ENCODE measurements at regions not wholly inside any gene's neighbourhood (a gene's known extent, or its start where the extent isn't known, plus 50 kb on each side); places are given as distances from the start of the nearest gene placed in this dataset.
"Not testable (repeated sequence)": the region's sequence is repeated elsewhere in the genome, so short reads cannot be mapped to it uniquely, and the experiment has no call there.

DNA sequence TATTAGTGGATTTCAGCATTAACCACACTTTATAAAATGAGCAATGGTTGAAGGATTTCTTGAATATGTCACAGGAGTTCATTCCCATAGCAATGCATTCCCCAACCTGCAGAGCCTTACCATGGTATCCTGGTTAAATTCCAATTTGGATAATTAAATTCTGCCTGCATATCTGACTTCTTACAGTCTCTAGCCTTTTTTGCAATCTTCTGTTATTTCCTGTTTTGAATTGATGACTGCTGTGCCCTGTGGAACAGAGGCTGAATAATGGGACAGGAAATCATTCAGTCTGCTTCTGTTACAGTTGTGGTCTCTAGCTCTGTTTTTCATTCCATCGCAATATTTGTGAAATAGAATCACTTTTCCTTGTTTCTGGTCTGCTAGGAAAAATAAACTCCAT lies 1823.9 kb downstream of the PLA2G4A start:
- no peaks in the 10 kb centered on the region for H3K36me3 ChIP-seq
- ATAC-seq, result no peak
- WGBS (ENCODE audit: insufficient coverage, low coverage, low lambda C conversion rate, missing lambda C conversion rate), result 33% methylated on average over 1 of the region's 1 CpG

DNA sequence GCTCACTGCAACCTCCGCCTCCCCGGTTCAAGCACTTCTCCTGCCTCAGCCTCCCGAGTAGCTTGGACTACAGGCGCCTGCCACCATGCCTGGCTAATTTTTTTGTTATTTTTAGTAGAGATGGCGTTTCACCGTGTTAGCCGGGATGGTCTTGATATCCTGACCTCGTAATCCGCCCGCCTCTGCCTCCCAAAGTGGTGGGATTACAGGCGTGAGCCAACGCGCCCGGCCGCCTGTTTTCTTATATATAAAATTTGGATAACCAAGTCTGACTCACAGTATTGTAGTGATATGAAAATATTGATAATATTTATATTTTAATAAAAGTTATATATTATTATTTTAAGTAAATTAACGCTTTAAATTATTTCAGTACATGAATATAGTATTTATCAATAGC lies 1821.7 kb downstream of the BRINP3 start:
- H3K27me3 ChIP-seq; H3K27ac ChIP-seq; H3K4me1 ChIP-seq; DNase-seq; ATAC-seq; intact Hi-C loops (cut with DNase I); H3K36me3 ChIP-seq; H3K4me3 ChIP-seq; H3K9me3 ChIP-seq: not testable (repeated sequence)
- 84% methylated on average over 14 of the region's 16 CpGs for WGBS (ENCODE audit: insufficient coverage, low coverage, low lambda C conversion rate, missing lambda C conversion rate)

More for the DNA sequence above, 1823.9 kb downstream of the PLA2G4A start:
- intact Hi-C loops (cut with DNase I), result no loop called here
- Histone ChIP-seq H3K4me3 (no peak overlapping the region), H3K4me1 (no peaks in the 10 kb centered on the region), H3K27me3 (no peaks in the 10 kb centered on the region), H3K9me3 (no peaks in the 10 kb centered on the region), H3K27ac (no peak overlapping the region)
- no peak for DNase-seq
- TF ChIP-seq POLR2A (IDR thresholded peaks at IDR 0.05), result no peak
- TF ChIP-seq, protein P1, sequence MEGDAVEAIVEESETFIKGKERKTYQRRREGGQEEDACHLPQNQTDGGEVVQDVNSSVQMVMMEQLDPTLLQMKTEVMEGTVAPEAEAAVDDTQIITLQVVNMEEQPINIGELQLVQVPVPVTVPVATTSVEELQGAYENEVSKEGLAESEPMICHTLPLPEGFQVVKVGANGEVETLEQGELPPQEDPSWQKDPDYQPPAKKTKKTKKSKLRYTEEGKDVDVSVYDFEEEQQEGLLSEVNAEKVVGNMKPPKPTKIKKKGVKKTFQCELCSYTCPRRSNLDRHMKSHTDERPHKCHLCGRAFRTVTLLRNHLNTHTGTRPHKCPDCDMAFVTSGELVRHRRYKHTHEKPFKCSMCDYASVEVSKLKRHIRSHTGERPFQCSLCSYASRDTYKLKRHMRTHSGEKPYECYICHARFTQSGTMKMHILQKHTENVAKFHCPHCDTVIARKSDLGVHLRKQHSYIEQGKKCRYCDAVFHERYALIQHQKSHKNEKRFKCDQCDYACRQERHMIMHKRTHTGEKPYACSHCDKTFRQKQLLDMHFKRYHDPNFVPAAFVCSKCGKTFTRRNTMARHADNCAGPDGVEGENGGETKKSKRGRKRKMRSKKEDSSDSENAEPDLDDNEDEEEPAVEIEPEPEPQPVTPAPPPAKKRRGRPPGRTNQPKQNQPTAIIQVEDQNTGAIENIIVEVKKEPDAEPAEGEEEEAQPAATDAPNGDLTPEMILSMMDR (IDR thresholded peaks at IDR 0.05), result no peak

DNA sequence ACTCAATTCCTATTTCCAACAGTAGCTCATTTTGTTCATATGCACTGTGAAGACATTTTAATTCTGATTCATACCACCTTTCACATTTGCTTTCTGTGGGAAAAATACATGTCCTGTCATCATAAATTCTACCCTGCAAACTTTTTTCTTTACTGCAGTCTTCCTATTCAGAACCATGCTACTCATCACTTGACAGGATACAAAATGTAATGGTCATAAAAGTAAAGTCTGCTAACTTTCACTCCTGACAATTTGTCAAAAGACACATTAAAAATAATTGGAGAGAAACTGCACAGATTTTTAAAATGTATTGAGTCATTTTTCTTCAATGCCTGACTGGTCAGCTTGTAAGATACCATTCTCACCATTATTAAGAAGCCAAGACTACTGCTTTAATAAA lies 1817.1 kb downstream of the BRINP3 start:
- no peak overlapping the region for H3K27ac ChIP-seq
- TF ChIP-seq, protein P1 (IDR thresholded peaks at IDR 0.05), result no peak
- no peak for TF ChIP-seq POLR2A (IDR thresholded peaks at IDR 0.05)
- H3K4me3 ChIP-seq, result no peak overlapping the region
- H3K4me1 ChIP-seq, result no peaks in the 10 kb centered on the region
- no peak for DNase-seq
- ATAC-seq, result no peak
- H3K27me3 ChIP-seq, result no peaks in the 10 kb centered on the region
- intact Hi-C loops (cut with DNase I), result no loop called here
- H3K9me3 ChIP-seq, result no peaks in the 10 kb centered on the region
- H3K36me3 ChIP-seq, result no peaks in the 10 kb centered on the region

DNA sequence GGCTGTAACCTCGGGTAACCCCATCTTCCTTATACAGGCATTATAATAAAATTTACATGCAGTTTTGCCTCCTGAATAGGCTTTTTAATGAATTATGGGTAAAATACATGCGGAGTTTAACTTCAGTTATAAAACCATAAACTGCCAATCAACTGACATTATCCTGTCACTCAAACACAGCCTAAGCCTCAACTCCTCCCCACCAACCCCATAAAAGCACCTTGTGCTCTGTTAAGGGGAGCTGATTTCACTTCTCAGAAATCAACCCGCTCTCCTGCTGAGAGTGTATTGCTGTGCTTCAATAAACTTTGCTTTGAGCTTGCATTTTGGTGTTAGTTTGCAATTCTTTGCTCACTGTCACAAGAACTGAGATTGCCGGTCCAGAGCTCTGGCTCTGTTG lies 1812.2 kb downstream of the BRINP3 start:
- WGBS (ENCODE audit: insufficient coverage, low coverage, low lambda C conversion rate, missing lambda C conversion rate), result 69% methylated on average over 4 of the region's 4 CpGs
- intact Hi-C loops (cut with DNase I), result no loop called here
- no peak for TF ChIP-seq POLR2A (IDR thresholded peaks at IDR 0.05)
- TF ChIP-seq, protein P1 (IDR thresholded peaks at IDR 0.05), result no peak
- Histone ChIP-seq H3K36me3 (no peaks in the 10 kb centered on the region), H3K4me1 (no peaks in the 10 kb centered on the region), H3K27ac (no peak overlapping the region), H3K4me3 (no peak overlapping the region), H3K27me3 (no peaks in the 10 kb centered on the region), H3K9me3 (no peaks in the 10 kb centered on the region)
- no peak for DNase-seq
- no peak for ATAC-seq

DNA sequence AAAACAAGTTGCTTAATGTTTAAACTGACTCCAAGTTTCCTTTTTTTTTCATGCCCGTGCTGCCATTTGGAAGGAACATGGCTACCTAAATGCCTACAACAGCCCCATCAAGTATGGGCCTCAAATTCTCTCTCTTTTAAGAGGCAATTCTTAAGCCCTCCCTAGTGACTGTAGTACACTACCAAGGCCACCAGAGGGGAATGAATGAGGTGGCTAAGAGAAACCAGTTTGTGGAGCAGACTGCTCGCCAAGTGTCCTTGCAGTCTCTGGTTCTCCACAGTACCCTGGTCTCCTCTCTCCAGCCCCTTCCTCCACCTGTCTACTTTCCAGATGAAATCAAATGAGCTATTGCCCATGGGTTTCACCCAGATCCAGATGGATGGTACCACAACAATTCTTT lies 1809.6 kb downstream of the BRINP3 start:
- H3K4me3 ChIP-seq, result no peak overlapping the region
- ATAC-seq (no peak), DNase-seq (no peak)
- no peaks in the 10 kb centered on the region for H3K27me3 ChIP-seq
- no peaks in the 10 kb centered on the region for H3K4me1 ChIP-seq
- WGBS (ENCODE audit: insufficient coverage, low coverage, low lambda C conversion rate, missing lambda C conversion rate), result 82% methylated on average over 2 of the region's 2 CpGs
- H3K9me3 ChIP-seq, result no peaks in the 10 kb centered on the region
- intact Hi-C loops (cut with DNase I), result no loop called here
- TF ChIP-seq POLR2A (IDR thresholded peaks at IDR 0.05), result no peak
- TF ChIP-seq, protein P1 (IDR thresholded peaks at IDR 0.05), result no peak
- H3K36me3 ChIP-seq, result no peaks in the 10 kb centered on the region
- H3K27ac ChIP-seq, result no peak overlapping the region

Measured in right lobe of liver (tissue), 6 donors.